HG03135 (cell line): ENCODE measurements at regions not wholly inside any gene's neighbourhood (a gene's known extent, or its start where the extent isn't known, plus 50 kb on each side); places are given as distances from the start of the nearest gene placed in this dataset.

Experiments
- ATAC-seq: cut with Tn5 transposase; IDR thresholded peaks from one replicate; pipeline ENCODE4 v1.9.1; 2021; ENCODE audit warnings: mild to moderate bottlenecking, moderate library complexity; ENCODE audit not compliant: unreplicated experiment

DNA sequence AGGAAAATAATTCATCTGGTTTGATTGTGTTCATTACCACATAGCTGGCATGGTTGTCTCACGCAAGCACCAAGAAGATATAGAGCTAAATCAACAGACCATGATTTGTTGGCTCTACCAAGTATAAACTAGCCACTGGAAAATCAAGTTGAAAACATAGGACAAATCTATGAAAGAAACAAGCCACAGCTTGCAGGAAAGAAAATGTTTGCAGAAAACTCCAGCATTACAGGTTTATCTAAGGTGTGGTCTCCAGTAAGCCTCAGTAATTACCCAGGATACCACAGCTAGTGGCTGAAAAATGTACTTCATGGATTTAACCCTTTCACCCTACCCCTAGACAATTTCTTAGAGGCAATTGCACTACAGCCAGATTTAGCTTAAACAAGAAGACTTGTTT is 340.6 kb downstream of the SOX2 start:
- ATAC-seq = no peak

DNA sequence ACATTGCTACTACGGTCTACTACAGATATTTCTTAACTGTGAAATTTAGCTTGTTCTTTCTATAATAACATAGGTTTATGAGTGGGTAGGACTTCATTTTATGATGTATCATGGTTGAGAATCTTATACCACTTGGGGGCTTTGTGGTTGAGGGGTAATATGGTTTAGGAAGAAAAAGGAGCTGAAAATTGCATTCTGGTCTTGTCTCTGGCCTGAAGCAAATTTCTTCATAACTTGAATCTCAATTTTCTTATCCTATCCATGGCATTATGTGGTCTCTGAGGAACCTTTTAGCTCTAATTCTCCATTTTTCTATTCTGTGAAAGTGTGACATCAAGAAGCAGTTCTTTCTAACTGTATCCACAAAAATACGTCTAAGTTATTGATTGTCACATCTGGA is 341.0 kb downstream of the SOX2 start:
- ATAC-seq = no peak

DNA sequence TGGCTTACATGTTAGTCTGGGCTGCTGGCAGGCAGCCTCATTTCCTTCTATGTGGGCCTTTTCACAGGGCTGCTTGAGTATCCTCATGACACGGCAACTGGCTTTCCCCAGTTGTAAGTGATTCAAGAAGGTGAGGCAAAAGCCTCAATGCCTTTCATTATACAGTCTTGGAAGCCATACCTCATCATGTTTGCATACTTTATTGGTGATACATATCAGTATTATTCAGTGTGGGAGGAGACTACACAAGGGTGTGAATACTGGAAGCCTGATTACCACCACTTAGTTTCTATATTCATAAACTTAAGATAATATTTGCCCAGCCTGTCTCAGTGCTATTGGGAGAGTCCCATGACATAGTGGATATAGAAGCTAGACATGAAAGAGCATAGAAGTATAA is 346.8 kb downstream of the SOX2 start:
- ATAC-seq = no peak

DNA sequence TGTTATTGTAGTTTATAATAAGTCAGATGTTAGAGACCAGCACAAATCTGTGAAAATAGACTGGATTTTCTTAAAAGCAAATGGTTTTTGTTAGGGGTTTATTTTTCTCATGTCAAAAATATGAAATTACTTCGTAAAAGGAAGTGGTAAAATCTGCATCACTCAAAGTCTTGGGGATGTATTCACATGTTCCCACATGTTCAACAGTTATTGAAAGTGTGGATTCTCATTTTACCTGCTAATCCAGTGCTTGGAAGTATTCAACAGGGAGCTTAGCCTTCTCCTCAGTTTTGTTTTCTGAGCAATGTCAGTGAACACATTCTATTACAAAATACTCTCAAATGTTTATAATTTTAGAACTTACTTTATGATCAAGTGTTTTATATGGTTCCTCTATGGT is 352.0 kb downstream of the SOX2 start:
- no peak for ATAC-seq

DNA sequence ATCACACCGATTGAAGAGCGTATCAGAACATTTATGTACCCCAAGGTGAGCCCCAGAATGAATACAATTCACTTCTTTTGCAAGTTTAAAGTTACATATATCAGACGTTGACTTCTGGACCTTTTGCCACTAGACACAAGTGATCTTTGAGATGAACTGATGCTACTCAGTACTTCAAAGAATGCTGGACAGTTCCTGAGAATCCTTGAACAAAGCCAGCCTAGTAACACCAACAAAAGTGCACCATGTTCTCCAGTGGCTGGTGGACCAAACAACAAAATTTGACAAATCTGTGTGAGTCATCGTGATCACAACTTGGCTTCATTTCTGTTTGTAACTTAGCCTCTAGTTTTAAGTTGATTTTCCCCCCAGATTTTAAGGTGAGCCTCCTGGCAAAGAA is 355.7 kb downstream of the SOX2 start:
- ATAC-seq = no peak

DNA sequence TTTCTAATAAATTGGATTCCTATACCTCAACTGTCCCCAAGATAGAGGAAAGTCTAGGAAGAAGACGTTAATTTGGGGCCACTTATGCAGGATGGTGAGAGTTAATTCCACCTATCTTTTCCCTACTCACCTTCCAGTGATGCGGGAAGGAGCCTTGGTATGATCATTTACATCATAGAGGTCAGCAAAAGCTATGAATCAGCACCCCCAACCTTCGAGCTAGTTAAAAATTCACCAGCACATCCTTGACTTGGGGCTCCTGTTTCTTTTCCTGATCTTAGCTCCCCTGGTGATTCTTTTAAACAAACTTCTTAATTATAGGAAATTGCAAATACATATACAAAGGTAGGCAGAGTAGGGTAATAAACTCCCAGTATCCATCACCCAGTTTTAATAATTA is 366.6 kb downstream of the SOX2 start:
- no peak for ATAC-seq

DNA sequence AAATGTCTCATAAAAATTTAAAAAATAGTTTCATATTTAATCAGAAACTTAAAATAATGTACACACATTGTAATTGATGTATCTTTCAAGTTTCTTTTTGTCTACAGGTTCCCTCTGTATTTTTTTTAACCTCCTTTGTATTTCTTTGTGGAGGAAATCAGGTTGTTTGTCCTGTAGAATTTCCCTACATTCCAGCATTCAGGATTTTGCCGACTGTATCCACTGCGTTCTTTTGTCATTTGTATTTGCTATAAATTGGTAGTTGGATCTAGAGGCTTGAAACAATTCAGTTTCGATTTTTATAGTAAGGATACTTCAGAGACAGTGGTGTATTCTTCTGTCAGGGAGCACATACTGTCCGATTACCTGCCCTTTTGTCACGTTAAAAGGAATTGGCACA is 367.2 kb downstream of the SOX2 start:
- ATAC-seq = no peak

DNA sequence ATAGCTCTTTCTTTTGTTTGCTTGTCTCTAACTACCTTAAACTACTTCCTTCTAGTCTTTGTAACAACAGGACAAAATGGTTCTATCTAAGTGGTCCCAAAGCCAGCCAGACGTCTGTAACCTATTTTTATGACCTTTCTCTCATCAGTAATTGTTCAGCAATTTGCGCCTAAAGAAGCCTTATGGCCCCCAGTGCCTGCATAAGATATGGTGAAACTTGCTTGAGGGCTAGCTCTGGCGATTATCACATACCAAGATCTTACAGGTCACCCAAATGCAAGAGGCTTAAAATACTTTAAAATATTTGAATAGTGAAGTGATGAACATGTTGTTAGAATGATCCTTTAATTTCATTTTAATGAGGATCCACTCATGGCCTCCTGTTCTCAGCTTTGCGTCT is 369.4 kb downstream of the SOX2 start:
- no peak for ATAC-seq

DNA sequence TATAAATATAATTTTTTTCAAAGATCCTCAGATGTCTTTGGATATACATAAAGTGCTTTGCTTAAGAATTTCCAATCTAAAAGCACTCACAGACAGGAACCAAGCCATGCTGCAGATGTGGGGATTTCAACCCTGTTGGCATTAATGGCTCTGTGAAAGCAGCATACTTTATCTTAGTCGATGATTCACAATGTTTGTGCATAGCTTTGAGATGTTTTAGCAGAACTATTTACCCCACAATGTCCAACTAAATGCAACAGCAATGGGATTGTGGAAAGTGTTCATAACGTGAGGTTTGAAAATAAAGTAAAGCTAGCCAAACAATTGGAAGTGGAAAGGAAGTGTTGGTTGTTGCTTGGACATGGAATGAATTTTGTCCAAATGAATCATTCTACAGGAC is 371.4 kb downstream of the SOX2 start:
- no peak for ATAC-seq

DNA sequence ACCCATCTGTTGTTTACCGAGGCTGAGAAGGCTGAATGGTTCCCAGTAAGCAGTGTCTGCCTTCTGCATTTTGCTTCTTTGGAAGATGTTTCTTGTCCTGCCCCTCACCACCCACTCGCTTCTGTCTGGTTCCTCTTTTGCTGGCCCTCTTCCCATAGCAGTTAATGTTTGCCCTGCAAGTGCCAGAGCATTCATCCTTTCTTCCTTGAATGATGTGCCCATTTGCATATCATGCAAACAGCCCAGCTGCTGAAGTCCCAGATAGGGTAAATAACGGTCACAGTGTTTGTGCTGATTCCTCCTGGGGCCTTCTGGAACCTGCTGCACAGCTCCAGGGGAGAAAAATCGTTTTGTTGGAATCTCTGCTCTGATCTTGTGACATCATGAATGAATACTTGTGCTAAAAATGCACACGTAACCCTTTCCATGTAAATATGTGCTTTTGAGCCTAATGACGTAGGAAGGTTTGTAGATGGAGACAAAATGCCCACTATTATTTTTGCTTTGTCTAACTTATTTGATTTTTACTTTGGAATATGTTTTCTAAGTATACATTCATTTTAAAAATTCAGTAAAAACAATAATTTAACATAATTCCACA is 381.0 kb downstream of the SOX2 start:
- no peak for ATAC-seq

DNA sequence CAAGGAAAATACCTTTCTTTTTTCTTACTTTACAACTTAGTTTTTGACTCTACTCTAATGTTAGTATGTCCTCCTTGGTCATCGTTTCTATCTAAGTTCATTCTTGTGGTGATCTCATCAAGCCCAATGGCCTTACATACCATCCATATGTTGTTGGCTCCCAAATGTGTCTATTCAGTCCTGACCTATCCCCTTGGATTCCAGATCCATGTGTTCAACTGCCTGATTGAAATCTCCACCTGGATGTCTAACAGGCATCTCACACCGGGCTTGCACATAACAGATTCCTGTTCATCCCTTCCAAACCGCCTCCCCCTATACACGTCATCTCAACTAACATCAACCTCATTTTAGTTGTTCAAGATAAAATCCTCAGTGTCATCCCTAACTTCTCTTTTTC is 382.6 kb downstream of the SOX2 start:
- ATAC-seq = no peak

DNA sequence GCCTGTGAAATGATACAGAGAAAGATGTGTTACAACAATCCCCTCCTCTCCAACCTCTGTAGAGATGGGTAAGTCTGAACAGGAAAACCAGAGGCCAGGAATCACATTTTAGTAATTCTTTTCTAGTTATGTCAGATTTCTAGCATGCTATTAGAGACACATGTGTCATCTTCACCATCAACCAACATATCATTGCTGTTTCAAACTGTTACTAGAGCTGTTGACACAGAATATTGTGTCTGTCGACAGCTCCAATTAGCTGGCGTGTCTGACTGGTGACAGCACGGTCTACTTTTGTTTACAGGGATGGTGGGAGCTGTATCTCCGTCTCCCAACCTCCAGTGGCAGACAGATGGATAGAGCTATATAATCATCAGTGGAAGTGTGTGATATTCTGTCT is 393.2 kb downstream of the SOX2 start:
- ATAC-seq = no peak

DNA sequence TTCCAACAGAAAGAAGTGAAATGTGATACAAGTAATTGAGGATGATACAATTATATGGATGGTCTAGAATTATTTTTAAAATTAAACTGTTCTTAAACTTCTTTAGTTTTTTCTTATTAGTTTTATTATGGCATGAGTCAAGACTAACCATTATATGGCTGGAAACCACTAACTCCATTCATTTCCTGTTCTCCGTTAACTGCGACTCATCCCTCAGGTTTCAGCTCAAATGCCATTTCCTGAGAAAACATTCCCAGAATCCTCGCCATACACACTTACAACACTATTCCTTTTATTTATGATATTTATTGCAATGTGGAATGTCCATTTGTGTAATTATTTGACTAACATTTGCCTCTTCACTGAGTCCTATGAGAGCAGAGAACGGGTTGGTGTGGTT is 394.1 kb downstream of the SOX2 start:
- no peak for ATAC-seq

DNA sequence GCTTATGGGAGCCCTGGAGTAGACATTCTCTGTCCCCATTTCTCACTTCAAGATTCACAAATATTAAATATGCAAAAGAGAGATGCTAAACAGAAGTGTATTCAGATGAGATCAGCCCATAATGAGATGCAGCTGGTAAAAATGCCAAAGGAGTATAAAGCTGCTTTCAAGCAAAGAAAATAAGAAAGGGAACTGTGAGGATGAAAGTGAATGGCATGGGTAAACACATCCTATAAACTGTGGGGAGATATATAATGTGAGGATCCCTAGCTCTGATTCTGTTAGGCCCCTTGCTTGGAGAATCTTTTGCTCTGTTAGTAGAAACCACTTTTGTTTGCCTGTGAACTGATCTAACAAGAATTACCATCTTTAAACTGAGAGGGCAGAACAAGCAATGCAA is 396.6 kb downstream of the SOX2 start:
- ATAC-seq = no peak

DNA sequence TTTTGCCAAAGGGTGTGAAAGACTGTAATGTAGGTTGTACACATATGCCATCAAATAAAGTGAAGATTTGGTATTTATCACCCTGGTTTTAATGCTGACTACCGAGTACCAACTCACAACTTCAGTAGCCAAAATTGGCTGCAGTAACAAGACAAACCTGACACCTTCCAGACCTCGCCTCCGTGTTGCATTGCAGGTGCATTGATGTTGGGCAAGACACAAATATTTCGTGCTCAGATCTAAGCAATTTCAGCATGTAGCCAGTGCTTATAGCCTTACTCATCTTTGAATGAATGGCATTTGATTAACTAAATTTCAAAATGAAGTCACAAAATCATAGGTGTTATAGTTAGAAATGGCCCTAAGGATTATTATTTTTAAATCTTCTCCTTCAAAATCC is 400.2 kb downstream of the SOX2 start:
- no peak for ATAC-seq

DNA sequence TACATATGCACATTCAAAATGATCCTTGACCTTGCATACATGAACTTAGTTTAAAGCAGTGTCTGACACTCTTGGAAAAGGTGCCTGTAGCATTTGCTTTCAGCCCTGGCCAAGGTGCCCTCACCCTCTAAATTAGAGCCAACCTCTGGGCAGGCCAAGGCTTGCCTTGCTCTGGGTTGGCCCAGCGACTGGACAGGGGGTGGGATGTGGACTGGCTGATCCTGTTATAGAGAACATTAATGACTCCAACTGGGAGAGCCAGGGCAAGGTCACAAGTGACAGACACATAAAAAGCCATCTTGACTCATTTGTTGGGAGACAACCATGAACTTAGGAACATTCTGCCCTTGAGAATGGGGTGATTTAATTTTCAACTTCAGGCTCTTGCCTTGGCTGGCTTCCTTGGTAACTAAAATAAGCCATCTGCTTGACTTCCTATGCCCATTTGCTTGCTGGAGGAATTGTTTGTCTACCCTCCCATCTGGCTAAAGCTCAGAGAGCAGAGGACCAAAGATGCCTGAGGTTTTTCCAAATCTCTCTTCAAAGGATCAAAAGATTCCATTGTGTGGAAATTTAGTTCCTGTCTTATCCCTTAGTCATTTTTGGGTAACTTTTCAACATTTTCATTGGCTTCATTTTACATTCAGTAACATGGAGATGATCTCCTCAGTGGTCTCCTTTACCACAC is 403.7 kb downstream of the SOX2 start:
- no peak for ATAC-seq

DNA sequence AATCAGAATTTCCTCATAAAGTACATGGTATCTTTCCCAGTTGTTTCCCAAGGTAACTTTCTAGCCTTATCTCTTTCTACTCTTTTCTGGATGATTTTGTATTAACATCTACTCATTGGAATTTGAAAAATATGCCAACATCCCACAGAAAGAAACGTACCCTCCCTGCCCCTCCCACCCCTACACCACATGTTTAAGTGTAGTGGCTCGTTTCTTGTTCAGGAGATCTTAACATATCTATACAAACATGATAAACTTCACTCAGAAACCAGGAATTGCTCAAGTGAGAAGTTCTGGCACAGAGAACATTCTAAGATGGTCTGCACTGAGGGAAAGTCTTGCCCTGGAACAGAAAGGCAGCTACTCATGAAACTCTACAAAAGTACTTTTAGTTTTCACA is 404.7 kb downstream of the SOX2 start:
- ATAC-seq = no peak

DNA sequence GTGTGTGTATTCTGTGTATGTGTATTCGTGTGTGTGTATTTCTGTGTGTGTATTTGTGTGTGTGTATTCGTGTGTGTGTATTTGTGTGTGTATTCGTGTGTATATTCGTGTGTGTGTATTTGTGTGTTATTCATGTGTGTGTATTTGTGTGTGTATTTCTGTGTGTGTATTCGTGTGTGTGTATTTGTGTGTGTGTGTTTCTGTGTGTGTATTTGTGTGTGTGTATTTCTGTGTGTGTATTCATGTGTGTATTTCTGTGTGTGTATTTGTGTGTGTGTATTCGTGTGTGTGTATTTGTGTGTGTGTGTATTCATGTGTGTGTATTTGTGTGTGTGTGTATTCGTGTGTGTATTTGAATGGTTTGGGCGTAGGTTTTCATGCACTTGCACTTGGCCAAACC is 405.4 kb downstream of the SOX2 start:
- ATAC-seq = no peak

DNA sequence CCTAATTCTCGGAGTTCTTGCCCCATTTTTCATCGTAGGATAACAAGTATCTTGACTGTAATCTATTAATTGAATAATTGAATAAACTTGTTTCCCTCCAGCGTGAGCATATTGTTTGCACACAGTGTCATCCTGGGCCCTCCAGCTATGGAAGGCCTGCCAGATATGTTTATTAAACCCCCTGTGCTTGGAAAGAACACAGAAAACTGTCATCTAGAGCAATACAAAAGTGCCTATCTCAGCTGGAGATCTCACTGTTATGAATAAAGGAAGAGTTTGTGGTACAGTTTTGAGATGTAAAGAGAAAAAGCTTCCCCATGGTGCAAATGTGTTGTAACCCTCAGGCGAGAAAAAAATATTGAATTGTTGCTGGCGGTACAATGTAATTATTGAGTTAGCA is 405.9 kb downstream of the SOX2 start:
- ATAC-seq = no peak

DNA sequence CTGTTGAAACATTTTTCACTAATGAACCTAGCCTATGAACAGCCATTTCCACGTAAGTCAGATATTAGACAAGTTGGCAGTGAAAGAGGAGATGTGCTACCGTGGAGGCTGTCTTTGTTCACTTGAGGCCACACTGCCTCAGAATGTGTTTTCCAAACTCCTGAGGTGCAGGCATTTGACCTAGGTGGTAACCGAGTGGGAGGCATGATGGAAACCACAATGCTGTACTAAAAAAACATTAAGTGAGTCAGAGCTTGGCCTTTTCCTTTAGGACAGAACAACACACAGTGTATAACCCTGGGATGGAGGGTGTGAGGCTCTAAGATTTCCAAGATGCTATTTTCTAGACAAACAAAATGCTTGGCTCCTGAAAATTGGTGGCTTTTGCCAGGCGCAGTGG is 406.3 kb downstream of the SOX2 start:
- ATAC-seq = no peak

DNA sequence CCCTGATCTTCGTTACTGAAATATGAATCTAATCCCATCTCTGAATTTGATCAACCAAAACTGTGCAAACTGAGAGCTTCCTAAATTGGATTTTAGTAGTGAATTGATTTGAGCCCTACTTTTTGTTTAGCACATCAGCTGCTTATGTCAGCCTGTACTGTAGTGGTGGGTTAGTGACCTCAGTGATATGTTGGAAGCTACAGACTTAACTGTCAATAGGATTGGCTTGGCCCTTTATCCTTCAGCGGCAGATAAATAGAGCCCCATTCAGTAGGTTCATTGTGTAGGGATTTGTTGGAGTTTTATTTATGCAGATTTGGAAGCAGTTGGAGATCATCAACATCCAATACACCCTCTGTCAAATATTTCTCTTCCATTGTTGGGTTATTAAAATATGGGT is 409.7 kb downstream of the SOX2 start:
- ATAC-seq = no peak

DNA sequence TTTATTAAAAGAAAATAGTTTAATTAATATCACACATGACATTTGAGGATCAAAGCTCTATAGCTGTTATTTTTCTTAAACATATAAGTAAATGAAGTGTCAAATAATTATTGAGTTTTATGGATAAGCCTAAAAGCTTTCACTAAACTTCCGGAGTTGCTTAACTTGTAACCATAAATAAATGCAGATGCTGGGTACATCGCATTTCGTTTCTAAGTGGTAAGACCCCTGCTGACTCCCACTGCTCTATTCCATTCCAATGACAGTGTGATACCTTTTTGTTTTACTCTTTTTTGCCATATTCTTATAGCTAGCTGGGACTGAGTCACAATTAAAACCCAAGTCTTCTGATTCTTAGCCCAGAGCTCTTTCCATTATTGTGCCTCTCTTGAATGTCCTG is 411.1 kb downstream of the SOX2 start:
- ATAC-seq = no peak

DNA sequence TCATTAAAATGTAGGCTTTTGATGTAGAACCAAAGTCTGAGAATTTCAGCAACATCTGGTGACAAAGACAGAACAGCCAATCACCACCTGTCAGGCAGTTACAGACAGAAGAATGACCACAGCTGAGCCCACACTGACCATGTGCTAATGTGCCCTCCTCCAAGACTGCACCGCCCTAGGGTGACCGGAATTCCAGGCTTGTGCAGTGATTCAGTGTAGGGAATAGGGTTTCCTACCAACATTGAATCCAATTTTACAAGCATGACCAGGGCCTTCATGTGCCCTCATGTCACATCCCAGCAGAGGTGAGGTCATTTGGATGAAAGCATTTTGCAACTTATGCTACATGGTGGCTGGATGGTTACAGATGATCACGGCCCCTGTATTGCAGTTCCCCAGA is 412.5 kb downstream of the SOX2 start:
- no peak for ATAC-seq
